SK-N-SH treated with all-trans-retinoic acid at 6 μM for 48 hours (cell line): ENCODE measurements at regions not wholly inside any gene's neighbourhood (a gene's known extent, or its start where the extent isn't known, plus 50 kb on each side); places are given as distances from the start of the nearest gene placed in this dataset.

Experiments used
- ATAC-seq: fragments of 200-7000 bp; cut with Tn5 transposase; 3 replicates; pipeline ENCODE4 v1.9.1; 2020; ENCODE audit warnings: mild to moderate bottlenecking, moderate library complexity
- ARNTL ChIP-seq: fragments of 450-650 bp; formaldehyde crosslinking; IDR thresholded peaks from 2 replicates; pipeline ENCODE4 v1.5.0; 2020; ENCODE audit warnings: low read depth, mild to moderate bottlenecking, moderate library complexity, borderline replicate concordance
- BACH2 ChIP-seq: fragments of 250-450 bp; sonication (Bioruptor Pico); IDR thresholded peaks from 2 replicates; pipeline ENCODE4 v1.9.0; 2021; ENCODE audit warnings: mild to moderate bottlenecking, borderline replicate concordance
- CSDC2 ChIP-seq: fragments of 250-450 bp; sonication (Bioruptor Pico); IDR thresholded peaks from 2 replicates; pipeline ENCODE4 v1.5.0; 2020; ENCODE audit warnings: mild to moderate bottlenecking, moderate library complexity
- ESRRG ChIP-seq: fragments of 250-450 bp; sonication (Bioruptor Pico); IDR thresholded peaks from 2 replicates; pipeline ENCODE4 v1.6.1; 2021; ENCODE audit warnings: mild to moderate bottlenecking
- GLIS3 ChIP-seq: fragments of 250-450 bp; sonication (Bioruptor Pico); IDR thresholded peaks from 2 replicates; pipeline ENCODE4 v1.5.0; 2020; ENCODE audit warnings: mild to moderate bottlenecking, moderate library complexity
- ISL1 ChIP-seq: fragments of 250-450 bp; sonication (Bioruptor Pico); IDR thresholded peaks from 2 replicates; pipeline ENCODE4 v2.1.2; 2022; ENCODE audit warnings: mild to moderate bottlenecking, moderate library complexity
- OSR1 ChIP-seq: fragments of 250-450 bp; sonication (Bioruptor Pico); IDR thresholded peaks from 2 replicates; pipeline ENCODE4 v1.8.0; 2022; ENCODE audit warnings: moderate library complexity, mild to moderate bottlenecking, inconsistent platforms
- PPARA ChIP-seq: fragments of 250-450 bp; sonication (Bioruptor Pico); IDR thresholded peaks from 2 replicates; pipeline ENCODE4 v1.5.0; 2020; ENCODE audit warnings: mild to moderate bottlenecking, borderline replicate concordance
- RARB ChIP-seq: fragments of 250-450 bp; sonication (Bioruptor Pico); IDR thresholded peaks from 2 replicates; pipeline ENCODE4 v1.8.0; 2021; ENCODE audit warnings: mild to moderate bottlenecking, moderate library complexity
- SNAI2 ChIP-seq: fragments of 250-450 bp; sonication (Bioruptor Pico); IDR thresholded peaks from 2 replicates; pipeline ENCODE4 v1.5.0; 2020; ENCODE audit warnings: mild to moderate bottlenecking, moderate library complexity
- TCF4 ChIP-seq: fragments of 250-450 bp; sonication (Bioruptor Pico); IDR thresholded peaks from 2 replicates; pipeline ENCODE4 v1.8.0; 2021; ENCODE audit warnings: mild to moderate bottlenecking, moderate library complexity, borderline replicate concordance
- TOX ChIP-seq: fragments of 250-450 bp; sonication (Bioruptor Pico); IDR thresholded peaks from 2 replicates; pipeline ENCODE4 v1.8.0; 2021; ENCODE audit warnings: mild to moderate bottlenecking, moderate library complexity, borderline replicate concordance
- ZFP3 ChIP-seq: fragments of 250-450 bp; sonication (Bioruptor Pico); IDR thresholded peaks from 2 replicates; pipeline ENCODE4 v1.5.0; 2020; ENCODE audit warnings: mild to moderate bottlenecking, moderate library complexity
- ZFP30 ChIP-seq: fragments of 450-650 bp; formaldehyde crosslinking; IDR thresholded peaks from 2 replicates; pipeline ENCODE4 v1.5.0; 2022; ENCODE audit warnings: mild to moderate bottlenecking, moderate library complexity
- ZNF565 ChIP-seq: fragments of 450-650 bp; formaldehyde crosslinking; conservative IDR thresholded peaks from 2 replicates; pipeline ENCODE4 v1.5.0; 2020; ENCODE audit warnings: low read depth, mild to moderate bottlenecking, moderate library complexity
- ZNF70 ChIP-seq: fragments of 450-650 bp; formaldehyde crosslinking; IDR thresholded peaks from 2 replicates; pipeline ENCODE4 v1.5.0; 2020; ENCODE audit warnings: mild to moderate bottlenecking, moderate library complexity
- TF ChIP-seq, protein P1 (sequence below): fragments of 250-450 bp; sonication (Bioruptor Pico); IDR thresholded peaks from 2 replicates; pipeline ENCODE4 v1.5.1; 2021; ENCODE audit warnings: mild to moderate bottlenecking, moderate library complexity
- TF ChIP-seq, protein P2 (sequence below): fragments of 250-450 bp; sonication (Bioruptor Pico); IDR thresholded peaks from 2 replicates; pipeline ENCODE4 v1.8.0; 2020; ENCODE audit warnings: mild to moderate bottlenecking, moderate library complexity, borderline replicate concordance
- TF ChIP-seq, protein P3 (sequence below): fragments of 250-450 bp; sonication (Bioruptor Pico); IDR thresholded peaks from 2 replicates; pipeline ENCODE4 v1.8.0; 2021; ENCODE audit warnings: low read depth, mild to moderate bottlenecking, moderate library complexity, borderline replicate concordance
- TF ChIP-seq, protein P4 (sequence below): fragments of 250-450 bp; sonication (Bioruptor Pico); IDR thresholded peaks from 2 replicates; pipeline ENCODE4 v1.5.1; 2020; ENCODE audit warnings: low read depth, mild to moderate bottlenecking, moderate library complexity
- TF ChIP-seq, protein P5 (sequence below): fragments of 250-450 bp; sonication (Bioruptor Pico); IDR thresholded peaks from 2 replicates; pipeline ENCODE4 v1.5.0; 2020; ENCODE audit warnings: mild to moderate bottlenecking, moderate library complexity

DNA sequence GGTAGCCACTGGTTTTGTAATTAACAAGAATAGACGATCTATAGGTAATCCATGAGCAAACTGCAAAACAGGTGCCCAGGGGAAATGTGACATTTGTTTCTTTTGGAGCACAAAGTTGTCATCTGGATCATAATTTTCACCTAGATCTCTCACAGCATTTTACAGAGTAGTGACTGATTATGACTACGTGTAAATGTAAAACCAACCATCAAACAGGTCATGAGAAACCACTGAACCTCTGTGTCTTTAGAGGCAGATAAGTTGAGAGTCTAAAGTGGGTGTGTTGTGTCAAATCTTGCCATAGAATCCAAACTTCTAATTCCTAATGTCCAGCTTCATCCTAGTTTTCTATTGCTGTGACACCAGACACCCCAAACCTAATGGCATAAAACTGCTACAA, 648.1 kb downstream of the MID1IP1 start:
- no peak for TF ChIP-seq RARB (CRISPR knock-in tag)
- TF ChIP-seq, protein P1, sequence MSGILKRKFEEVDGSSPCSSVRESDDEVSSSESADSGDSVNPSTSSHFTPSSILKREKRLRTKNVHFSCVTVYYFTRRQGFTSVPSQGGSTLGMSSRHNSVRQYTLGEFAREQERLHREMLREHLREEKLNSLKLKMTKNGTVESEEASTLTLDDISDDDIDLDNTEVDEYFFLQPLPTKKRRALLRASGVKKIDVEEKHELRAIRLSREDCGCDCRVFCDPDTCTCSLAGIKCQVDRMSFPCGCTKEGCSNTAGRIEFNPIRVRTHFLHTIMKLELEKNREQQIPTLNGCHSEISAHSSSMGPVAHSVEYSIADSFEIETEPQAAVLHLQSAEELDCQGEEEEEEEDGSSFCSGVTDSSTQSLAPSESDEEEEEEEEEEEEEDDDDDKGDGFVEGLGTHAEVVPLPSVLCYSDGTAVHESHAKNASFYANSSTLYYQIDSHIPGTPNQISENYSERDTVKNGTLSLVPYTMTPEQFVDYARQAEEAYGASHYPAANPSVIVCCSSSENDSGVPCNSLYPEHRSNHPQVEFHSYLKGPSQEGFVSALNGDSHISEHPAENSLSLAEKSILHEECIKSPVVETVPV (CRISPR knock-in tag): no peak
- TF ChIP-seq ZFP30 (CRISPR knock-in tag): no peak
- TF ChIP-seq, protein P2, sequence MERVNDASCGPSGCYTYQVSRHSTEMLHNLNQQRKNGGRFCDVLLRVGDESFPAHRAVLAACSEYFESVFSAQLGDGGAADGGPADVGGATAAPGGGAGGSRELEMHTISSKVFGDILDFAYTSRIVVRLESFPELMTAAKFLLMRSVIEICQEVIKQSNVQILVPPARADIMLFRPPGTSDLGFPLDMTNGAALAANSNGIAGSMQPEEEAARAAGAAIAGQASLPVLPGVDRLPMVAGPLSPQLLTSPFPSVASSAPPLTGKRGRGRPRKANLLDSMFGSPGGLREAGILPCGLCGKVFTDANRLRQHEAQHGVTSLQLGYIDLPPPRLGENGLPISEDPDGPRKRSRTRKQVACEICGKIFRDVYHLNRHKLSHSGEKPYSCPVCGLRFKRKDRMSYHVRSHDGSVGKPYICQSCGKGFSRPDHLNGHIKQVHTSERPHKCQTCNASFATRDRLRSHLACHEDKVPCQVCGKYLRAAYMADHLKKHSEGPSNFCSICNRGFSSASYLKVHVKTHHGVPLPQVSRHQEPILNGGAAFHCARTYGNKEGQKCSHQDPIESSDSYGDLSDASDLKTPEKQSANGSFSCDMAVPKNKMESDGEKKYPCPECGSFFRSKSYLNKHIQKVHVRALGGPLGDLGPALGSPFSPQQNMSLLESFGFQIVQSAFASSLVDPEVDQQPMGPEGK: no peak
- no peak for TF ChIP-seq ZNF70
- TF ChIP-seq ISL1 (CRISPR knock-in tag): no peak
- TF ChIP-seq, protein P3, sequence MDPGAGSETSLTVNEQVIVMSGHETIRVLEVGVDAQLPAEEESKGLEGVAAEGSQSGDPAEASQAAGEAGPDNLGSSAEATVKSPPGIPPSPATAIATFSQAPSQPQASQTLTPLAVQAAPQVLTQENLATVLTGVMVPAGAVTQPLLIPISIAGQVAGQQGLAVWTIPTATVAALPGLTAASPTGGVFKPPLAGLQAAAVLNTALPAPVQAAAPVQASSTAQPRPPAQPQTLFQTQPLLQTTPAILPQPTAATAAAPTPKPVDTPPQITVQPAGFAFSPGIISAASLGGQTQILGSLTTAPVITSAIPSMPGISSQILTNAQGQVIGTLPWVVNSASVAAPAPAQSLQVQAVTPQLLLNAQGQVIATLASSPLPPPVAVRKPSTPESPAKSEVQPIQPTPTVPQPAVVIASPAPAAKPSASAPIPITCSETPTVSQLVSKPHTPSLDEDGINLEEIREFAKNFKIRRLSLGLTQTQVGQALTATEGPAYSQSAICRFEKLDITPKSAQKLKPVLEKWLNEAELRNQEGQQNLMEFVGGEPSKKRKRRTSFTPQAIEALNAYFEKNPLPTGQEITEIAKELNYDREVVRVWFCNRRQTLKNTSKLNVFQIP: no peak
- TF ChIP-seq ESRRG (CRISPR knock-in tag): no peak
- TF ChIP-seq, protein P4, sequence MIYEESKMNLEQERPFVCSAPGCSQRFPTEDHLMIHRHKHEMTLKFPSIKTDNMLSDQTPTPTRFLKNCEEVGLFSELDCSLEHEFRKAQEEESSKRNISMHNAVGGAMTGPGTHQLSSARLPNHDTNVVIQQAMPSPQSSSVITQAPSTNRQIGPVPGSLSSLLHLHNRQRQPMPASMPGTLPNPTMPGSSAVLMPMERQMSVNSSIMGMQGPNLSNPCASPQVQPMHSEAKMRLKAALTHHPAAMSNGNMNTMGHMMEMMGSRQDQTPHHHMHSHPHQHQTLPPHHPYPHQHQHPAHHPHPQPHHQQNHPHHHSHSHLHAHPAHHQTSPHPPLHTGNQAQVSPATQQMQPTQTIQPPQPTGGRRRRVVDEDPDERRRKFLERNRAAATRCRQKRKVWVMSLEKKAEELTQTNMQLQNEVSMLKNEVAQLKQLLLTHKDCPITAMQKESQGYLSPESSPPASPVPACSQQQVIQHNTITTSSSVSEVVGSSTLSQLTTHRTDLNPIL (CRISPR knock-in tag): no peak
- TF ChIP-seq ZNF565 (CRISPR knock-in tag): no peak
- no peak for TF ChIP-seq TCF4 (CRISPR knock-in tag)
- no peak for TF ChIP-seq ARNTL (CRISPR knock-in tag)
- TF ChIP-seq SNAI2 (CRISPR knock-in tag): no peak
- TF ChIP-seq BACH2 (CRISPR knock-in tag): no peak
- no peak for TF ChIP-seq PPARA (CRISPR knock-in tag)
- no peak for TF ChIP-seq ZFP3 (CRISPR knock-in tag)
- no peak for TF ChIP-seq TOX (CRISPR knock-in tag)
- ATAC-seq: no peak

DNA sequence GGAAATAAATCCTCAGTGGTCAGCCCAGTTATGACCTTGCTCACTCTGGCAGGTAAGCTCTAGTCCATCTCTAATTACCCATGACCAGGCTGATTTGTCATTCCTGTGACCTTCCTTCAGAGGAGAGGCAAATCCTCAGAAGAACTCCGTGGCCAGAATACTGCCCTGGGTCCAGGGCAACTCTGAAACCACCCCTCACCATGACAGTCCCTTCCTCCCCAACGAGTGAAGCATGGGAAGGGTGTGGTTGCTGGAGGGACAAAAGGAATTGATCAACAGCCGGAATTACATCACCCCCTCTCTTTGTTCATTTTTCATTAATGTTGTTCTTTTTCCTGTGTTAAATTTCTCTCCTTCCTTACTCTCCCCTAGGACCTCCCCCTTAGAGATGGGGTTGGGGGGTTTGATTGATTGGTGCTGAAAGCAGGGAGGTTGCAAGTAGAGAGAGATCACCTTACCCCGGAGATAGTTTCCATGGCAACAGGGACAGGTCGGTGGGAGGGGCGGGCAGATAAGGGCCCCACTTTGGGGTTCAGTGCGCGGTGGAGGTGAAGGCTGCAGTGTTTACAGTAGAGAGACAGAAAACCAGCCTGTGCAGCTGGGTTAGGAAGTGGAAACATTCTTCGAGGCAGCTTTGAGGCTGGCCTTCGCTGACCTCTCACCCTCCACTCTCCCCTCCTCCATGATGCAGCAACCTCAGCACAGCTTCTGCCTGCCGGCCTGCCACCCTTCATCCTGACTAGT, 647.4 kb downstream of the BCOR start:
- ATAC-seq: no peak
- no peak for TF ChIP-seq SNAI2 (CRISPR knock-in tag)

DNA sequence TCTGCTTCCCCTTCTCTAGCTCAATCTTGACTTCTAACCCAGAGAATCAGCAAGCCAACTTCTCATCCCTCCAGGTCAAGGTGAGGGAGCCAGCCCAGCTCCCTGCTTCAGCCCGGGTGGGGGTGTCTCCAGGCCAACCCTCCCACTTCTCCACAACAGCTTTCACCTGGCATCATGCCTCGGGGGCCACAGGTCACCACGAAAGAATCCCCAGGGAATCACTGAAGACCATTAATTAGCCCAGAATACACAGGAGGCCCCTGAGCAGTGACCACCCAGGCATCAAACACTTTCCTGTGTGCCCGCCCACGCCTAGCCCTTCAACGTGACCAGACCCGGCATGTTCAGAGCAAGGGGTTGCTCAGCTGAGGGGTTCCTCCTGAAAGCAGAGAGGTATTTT, 646.7 kb downstream of the BCOR start:
- TF ChIP-seq ZFP30 (CRISPR knock-in tag): no peak
- no peak for TF ChIP-seq OSR1 (CRISPR knock-in tag)
- TF ChIP-seq, protein P2: no peak

DNA sequence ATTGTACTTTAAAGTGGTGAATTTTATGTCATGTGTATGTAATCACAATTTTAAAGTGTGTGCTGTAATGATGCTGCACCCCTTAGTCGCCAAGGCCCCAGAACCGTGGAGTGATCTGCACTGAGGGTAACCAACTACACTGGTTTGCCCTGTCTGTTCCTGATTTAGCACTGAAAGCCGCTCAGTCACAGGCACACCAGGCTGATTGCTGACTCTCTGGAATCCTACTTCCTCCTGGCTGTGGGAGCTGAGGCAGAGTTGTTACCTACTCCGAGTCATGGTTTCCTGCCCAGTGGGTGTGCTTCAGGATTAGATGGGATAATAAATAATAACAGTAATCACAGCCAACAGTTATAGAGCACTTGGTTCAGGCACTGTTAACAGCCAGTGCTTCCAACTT, 645.4 kb downstream of the BCOR start:
- TF ChIP-seq GLIS3: no peak
- no peak for TF ChIP-seq PPARA (CRISPR knock-in tag)
- no peak for TF ChIP-seq CSDC2 (CRISPR knock-in tag)
- TF ChIP-seq, protein P5, sequence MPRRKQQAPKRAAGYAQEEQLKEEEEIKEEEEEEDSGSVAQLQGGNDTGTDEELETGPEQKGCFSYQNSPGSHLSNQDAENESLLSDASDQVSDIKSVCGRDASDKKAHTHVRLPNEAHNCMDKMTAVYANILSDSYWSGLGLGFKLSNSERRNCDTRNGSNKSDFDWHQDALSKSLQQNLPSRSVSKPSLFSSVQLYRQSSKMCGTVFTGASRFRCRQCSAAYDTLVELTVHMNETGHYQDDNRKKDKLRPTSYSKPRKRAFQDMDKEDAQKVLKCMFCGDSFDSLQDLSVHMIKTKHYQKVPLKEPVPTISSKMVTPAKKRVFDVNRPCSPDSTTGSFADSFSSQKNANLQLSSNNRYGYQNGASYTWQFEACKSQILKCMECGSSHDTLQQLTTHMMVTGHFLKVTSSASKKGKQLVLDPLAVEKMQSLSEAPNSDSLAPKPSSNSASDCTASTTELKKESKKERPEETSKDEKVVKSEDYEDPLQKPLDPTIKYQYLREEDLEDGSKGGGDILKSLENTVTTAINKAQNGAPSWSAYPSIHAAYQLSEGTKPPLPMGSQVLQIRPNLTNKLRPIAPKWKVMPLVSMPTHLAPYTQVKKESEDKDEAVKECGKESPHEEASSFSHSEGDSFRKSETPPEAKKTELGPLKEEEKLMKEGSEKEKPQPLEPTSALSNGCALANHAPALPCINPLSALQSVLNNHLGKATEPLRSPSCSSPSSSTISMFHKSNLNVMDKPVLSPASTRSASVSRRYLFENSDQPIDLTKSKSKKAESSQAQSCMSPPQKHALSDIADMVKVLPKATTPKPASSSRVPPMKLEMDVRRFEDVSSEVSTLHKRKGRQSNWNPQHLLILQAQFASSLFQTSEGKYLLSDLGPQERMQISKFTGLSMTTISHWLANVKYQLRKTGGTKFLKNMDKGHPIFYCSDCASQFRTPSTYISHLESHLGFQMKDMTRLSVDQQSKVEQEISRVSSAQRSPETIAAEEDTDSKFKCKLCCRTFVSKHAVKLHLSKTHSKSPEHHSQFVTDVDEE (CRISPR knock-in tag): no peak
- TF ChIP-seq RARB (CRISPR knock-in tag): no peak
- no peak for TF ChIP-seq ISL1 (CRISPR knock-in tag)
- TF ChIP-seq, protein P1 (CRISPR knock-in tag): no peak
- no peak for TF ChIP-seq ARNTL (CRISPR knock-in tag)
- TF ChIP-seq, all 23 proteins: peak for 0
- ATAC-seq: no peak

More for the DNA sequence above, 646.7 kb downstream of the BCOR start:
- no peak for ATAC-seq
